ENCODE measurements at regions not wholly inside any gene's neighbourhood (a gene's known extent, or its start where the extent isn't known, plus 50 kb on each side); places are given as distances from the start of the nearest gene placed in this dataset.

GRCh38 chr16:26475596-26475995 is 591.1 kb upstream of the C16orf82 start:
- H3K9me3 ChIP-seq, result no peaks in the 10 kb centered on the region
- H3K27me3 ChIP-seq, result no peaks in the 10 kb centered on the region
- H3K27ac ChIP-seq, result no peak overlapping the region
- no peaks in the 10 kb centered on the region for H3K36me3 ChIP-seq
- intact Hi-C loops (cut with DNase I), result no loop called here
- no peak overlapping the region for H3K4me3 ChIP-seq (replicated peaks in 1 of 3)
- WGBS, 2 donors, result 62 to 69% methylated on average over 2 of the region's 2 CpGs
- TF ChIP-seq POLR2A (IDR thresholded peaks at IDR 0.05), result no peak
- no peak for TF ChIP-seq CTCF (IDR thresholded peaks at IDR 0.05)
- no peaks in the 10 kb centered on the region for H3K4me1 ChIP-seq
- no peak for DNase-seq

GRCh38 chr16:26491101-26491670 is 575.5 kb upstream of the C16orf82 start:
- Histone ChIP-seq H3K36me3 (no peaks in the 10 kb centered on the region), H3K27me3 (no peaks in the 10 kb centered on the region), H3K9me3 (no peaks in the 10 kb centered on the region), H3K4me3 (replicated peaks in 1 of 3) (no peak overlapping the region), H3K4me1 (peaks cover 6 to 9% of the 10 kb centered on the region in 2 donors), H3K27ac (no peak overlapping the region)
- 51 to 60% methylated on average over 6 of the region's 6 CpGs for WGBS, 2 donors
- no peak for DNase-seq
- intact Hi-C loops (cut with DNase I), result no loop called here
- TF ChIP-seq CTCF (IDR thresholded peaks at IDR 0.05) (no peak), POLR2A (IDR thresholded peaks at IDR 0.05) (no peak)

- Histone ChIP-seq H3K4me3 (replicated peaks in 1 of 3) (no peak overlapping the region), H3K4me1 (peaks cover 6 to 9% of the 10 kb centered on the region in 2 donors), H3K27ac (no peak overlapping the region), H3K9me3 (no peaks in the 10 kb centered on the region), H3K27me3 (no peaks in the 10 kb centered on the region), H3K36me3 (no peaks in the 10 kb centered on the region)
- 77 to 83% methylated on average over 6 of the region's 6 CpGs for WGBS, 2 donors
- no peak for DNase-seq
- TF ChIP-seq CTCF (IDR thresholded peaks at IDR 0.05) (no peak), POLR2A (IDR thresholded peaks at IDR 0.05) (no peak)
- intact Hi-C loops (cut with DNase I), result no loop called here
These were observed 574.8 kb upstream of the C16orf82 start for GRCh38 chr16:26491962-26492361.

GRCh38 chr16:26493751-26494150 is 573.0 kb upstream of the C16orf82 start:
- DNase-seq, result no peak

GRCh38 chr16:26497896-26498295 is 568.8 kb upstream of the C16orf82 start:
- 61 to 70% methylated on average over 3 of the region's 3 CpGs for WGBS, 2 donors
- TF ChIP-seq CTCF (IDR thresholded peaks at IDR 0.05) (no peak), POLR2A (IDR thresholded peaks at IDR 0.05) (no peak)
- intact Hi-C loops (cut with DNase I), result no loop called here

More at GRCh38 chr16:26493751-26494150, 573.0 kb upstream of the C16orf82 start:
- Histone ChIP-seq H3K27ac (no peak overlapping the region), H3K36me3 (no peaks in the 10 kb centered on the region), H3K4me3 (replicated peaks in 1 of 3) (no peak overlapping the region), H3K9me3 (no peaks in the 10 kb centered on the region), H3K27me3 (no peaks in the 10 kb centered on the region), H3K4me1 (peaks cover 6 to 9% of the 10 kb centered on the region in 2 donors)
- TF ChIP-seq CTCF (IDR thresholded peaks at IDR 0.05) (no peak), POLR2A (IDR thresholded peaks at IDR 0.05) (no peak)
- intact Hi-C loops (cut with DNase I), result no loop called here
- 39 to 52% methylated on average over 1 of the region's 1 CpG for WGBS, 2 donors

More at GRCh38 chr16:26497896-26498295, 568.8 kb upstream of the C16orf82 start:
- Histone ChIP-seq H3K27ac (no peak overlapping the region), H3K4me1 (peaks cover 6 to 9% of the 10 kb centered on the region in 2 donors), H3K4me3 (replicated peaks in 1 of 3) (no peak overlapping the region), H3K27me3 (no peaks in the 10 kb centered on the region), H3K9me3 (no peaks in the 10 kb centered on the region), H3K36me3 (no peaks in the 10 kb centered on the region)
- no peak for DNase-seq
